ENCODE measurements at regions not wholly inside any gene's neighbourhood (a gene's known extent, or its start where the extent isn't known, plus 50 kb on each side); places are given as distances from the start of the nearest gene placed in this dataset.
"Not testable (repeated sequence)": the region's sequence is repeated elsewhere in the genome, so short reads cannot be mapped to it uniquely, and the experiment has no call there.

DNA sequence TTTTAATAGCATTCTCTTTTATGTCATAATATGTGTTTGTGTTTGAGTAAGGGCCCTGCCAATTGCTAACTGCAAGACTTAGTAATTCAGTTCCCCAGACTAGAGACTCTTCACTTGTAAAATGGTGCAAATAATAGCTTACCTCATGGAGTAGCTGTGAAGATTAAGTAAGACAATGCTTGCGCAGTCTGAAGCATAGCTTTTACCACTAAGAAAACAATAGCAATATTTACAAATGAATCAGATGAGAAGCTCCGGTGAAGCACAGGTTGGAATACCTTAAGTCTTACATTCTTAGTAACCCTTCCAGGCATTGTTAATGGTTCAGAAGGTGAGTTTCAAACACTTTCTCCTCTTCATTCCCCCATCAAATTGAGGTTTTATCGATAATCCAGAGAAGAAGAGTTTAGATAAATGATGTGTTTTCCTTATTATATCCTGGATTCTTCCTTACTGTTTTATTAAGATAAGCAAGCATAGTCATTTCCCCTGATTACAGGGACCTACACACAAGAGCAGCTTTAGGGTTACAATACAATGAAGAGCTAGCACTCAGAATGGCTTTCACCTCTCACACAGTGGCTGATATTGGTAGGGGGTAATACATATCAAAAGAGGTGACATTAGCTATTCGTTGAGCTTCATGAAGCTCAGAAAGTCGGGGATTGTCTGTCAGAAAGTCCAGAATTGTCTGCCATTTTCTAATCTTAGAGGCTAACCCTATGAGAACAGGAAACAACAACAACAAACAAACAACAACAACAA, 96.4 kb upstream of the EDIL3 start:
- no peak for DNase-seq (ENCODE audit: low spot score)

DNA sequence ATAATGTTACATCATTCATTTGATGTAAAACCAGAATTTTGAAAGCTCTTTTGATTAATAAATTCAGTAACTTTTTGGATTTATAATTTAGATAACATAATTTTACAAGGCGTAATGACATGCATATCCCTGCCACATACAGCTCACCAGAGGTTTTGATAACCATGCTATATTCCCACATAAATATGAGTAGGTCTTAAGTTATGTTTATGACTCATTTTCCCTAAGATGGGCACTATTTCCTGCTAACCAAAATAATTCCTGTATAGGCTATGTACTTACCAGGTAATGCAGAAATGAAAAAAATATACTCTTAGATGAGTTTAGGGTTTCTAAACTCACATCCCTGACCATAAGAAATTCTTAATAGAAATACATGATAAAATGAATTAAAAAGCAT, 93.9 kb upstream of the EDIL3 start:
- DNase-seq (ENCODE audit: low spot score) = no peak

DNA sequence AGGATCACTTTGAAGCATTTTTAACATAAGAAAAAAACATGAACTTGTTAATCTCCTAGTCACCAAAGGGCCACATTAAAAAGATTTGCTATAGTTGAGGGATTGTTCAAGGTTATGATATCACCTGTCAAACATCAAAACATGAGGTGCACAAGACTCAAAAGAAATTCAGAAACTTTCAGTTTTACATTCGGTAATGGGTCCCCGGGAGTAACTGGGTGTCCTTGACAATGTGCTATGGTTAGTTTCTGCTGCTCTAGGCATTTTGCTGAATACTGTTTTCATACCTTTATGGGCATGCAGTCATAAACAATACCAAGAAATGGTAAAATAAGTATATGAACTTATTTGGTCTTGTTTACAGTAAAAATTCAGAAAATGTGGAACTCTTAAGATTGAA, 92.8 kb upstream of the EDIL3 start:
- no peak for DNase-seq (ENCODE audit: low spot score)

DNA sequence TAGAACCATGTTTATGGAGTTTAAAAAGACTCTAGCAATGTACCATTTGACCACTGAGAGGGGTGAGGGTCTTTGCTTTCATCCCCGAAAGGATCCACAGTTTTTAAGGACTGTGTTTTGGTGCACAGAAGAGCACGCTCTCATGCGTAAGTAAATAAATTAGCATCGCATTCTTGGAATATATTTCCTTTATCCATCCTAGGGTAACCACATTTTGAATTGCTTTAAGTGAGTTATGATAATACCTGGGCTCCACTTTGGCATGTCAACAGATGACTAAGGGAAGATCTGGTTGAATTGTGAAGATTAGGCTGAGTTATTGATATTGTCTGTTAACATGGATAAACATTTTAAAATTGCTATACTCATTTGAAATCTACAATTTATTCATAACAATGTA, 89.4 kb upstream of the EDIL3 start:
- DNase-seq (ENCODE audit: low spot score) = no peak

DNA sequence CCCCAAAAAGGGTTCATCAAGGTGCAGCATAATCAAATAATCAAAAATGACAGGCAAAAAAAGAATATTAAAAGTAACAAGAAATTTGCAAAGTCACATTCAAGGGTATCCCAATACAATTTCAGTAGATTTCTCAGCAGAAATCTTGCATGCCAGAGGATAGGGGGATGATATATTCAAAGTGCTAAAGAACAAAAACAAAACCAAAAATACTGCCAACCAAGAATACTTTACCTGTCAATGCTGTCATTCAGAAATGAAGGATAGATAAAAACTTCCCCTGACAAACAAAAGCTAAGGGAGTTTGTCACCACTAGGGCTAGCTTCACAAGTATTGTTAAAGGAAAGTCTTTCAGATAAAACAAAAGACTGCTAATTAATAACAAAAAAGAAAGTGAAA, 68.7 kb upstream of the EDIL3 start:
- no peak for DNase-seq (ENCODE audit: low spot score)

DNA sequence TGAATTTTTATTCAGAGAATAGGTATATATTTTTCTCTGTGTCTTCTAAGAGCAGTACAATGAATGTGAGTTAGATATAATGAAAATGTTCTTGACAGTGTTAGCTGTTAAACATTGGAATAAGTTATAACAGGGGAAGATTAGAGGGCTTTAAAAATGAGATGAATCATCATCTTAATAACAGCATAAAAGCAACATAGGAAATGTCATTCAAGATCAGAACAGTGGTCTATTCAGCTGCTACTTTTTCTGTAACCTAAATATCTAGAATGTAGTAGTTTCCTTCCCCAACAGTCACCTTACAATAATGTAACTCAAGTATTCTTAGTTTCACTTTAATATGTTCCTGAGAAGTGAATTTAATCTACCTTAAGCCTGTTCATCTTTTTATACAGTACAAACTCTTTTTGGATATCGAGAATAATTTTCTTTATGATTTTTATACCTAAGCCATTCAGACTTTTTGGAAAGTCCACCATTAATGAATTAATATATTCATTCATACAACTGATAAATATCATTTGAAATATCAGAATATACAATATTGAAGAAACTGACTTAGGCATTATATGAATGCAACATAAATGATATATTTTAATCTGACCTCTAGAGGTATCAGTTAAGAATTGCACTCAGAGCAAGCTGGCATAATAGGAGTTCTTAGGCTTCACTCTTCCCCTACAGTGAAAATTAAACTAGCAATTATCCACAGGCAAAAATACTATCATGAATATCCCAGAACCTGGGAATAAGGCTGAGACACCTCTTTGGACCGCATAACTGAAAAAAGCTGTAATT, 66.1 kb upstream of the EDIL3 start:
- no peak for DNase-seq (ENCODE audit: low spot score)

DNA sequence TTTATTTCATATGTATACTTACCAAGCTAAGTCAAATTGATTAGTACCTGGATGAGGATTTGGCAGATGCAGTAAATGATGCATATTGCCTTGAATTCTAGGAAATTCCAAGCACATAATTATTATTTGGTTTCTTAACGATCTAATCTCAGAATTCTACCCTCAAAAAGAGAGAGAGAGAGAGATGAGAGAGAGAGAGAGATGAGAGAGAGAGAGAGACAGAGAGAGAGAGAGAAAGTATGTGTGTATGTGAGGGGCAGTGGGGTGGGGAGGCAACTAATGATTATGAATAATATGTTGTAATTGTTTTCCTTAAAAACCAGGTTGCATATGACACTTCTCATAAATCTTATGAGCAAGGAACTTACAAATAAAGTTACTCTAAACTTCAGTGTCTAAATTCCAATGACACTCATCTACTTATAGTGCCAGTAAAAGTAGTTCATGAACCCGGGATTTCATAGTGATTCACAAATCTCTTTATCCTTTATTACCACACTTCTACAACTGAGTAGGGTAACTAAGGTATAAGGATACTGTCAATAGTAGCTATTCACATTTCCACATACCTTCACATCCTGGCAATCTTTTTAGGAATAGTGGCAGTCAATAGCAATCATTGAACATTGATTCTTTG, 60.5 kb upstream of the EDIL3 start:
- DNase-seq (ENCODE audit: low spot score) = no peak

DNA sequence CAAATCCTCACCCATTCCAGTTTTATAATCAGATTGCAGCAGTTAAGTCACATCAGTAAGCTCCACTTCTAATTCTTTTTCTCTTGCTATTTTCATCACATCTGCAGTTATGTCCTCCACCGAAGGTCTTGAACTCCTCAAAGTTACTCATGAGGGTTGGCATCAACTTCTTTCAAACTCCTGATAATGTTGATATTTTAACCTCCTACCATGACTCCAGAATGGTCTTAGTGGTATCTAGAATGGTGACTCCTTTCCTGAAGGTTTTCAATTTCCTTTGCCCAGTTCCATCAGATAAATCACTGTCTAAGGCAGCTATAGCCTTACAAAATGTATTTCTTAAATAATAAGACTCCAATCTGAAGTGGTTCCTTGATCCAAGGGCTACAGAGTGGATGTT, 53.8 kb upstream of the EDIL3 start:
- no peak for DNase-seq (ENCODE audit: low spot score)

DNA sequence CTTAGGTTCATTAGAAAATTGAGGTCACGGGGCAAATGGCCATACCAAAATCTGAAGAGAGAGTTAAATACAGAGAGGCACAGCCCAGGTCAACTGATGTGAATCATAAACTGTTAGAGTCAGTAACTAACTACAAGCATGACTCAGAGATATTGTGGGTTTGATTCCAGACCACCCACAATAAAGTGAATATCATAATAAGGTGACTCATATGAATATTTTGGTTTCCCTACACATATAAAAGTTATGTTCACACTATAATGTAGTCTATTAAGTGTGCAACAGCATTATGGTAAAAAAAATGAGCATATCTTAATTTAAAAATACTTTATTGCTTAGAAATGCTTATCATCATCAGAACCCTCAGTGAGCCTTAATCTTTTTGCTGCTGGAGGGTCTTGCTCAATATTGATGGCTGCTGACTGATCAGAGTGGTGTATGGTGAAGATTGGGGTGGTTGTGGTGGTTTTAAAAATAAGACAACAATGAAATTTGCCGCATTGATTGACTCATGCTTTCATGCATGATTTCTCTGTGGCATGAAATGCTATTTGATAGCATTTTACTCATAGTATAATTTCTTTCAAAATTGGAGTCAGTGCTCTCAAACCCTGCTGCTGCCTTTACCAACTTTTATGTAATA, 53.1 kb upstream of the EDIL3 start:
- DNase-seq (ENCODE audit: low spot score) = no peak

DNA sequence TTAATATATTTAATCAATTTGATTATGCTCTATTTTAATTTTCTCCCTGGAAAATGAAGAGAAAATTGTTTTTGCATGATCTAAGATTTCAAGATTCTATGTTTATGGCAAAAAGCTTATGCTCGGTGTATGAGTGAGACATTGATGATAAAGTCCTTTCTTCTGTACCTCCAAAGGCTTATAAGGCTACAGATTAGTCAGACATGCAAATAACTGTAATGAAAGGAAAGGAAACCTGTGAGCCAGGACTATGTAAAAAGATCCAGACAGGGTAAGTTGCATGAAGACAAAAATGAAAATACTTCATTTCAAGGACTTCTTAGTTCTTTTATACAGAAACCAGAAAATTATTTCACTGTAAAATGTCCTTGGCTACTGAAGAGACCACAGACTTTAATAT, 52.2 kb upstream of the EDIL3 start:
- no peak for DNase-seq (ENCODE audit: low spot score)

DNA sequence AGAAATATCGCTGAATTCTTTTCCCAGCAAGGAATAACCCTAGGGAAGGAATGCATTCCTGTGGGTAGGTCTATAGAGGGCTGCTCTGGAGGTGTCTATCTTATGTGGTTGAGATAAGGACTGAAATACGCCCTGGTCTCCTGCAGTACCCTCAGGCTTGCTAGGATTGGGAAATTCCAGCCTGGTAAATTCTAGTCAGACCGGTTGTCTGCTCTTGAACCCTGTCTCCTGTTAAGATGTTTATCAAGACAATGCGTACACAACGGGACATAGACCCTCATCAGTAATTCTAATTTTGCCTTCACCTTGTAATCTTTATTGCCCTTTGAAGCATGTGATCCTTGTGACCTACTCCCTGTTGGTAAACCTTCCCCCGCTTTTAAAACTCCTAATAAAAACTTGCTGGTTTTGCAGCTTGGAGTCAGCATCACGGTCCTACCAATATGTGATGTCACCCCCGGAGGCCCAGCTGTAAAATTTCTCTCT, 51.2 kb upstream of the EDIL3 start:
- DNase-seq (ENCODE audit: low spot score) = not testable (repeated sequence)
